ENCODE measurements at regions not wholly inside any gene's neighbourhood (a gene's known extent, or its start where the extent isn't known, plus 50 kb on each side); places are given as distances from the start of the nearest gene placed in this dataset.
"Not testable (repeated sequence)": the region's sequence is repeated elsewhere in the genome, so short reads cannot be mapped to it uniquely, and the experiment has no call there.

DNA sequence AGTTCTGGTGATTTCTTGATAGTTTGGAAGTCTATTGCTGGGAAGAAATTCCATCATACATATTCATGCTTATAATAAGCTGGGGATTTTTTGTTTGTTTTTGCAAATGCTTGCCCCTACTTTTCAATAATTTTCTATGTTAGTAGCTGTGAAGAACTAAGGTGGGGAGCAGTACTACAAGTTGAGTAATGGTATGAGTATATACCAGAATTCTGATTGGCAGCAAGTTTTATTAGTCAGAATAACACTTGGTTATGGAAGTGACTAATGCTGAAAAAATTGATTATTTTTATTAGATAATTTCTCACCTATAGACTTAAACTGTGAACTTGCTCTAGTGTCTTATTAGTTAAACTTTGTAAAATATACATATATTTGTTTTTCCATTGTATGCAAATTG lies 462.8 kb upstream of the EPHA6 start:
- TF ChIP-seq, protein P1, sequence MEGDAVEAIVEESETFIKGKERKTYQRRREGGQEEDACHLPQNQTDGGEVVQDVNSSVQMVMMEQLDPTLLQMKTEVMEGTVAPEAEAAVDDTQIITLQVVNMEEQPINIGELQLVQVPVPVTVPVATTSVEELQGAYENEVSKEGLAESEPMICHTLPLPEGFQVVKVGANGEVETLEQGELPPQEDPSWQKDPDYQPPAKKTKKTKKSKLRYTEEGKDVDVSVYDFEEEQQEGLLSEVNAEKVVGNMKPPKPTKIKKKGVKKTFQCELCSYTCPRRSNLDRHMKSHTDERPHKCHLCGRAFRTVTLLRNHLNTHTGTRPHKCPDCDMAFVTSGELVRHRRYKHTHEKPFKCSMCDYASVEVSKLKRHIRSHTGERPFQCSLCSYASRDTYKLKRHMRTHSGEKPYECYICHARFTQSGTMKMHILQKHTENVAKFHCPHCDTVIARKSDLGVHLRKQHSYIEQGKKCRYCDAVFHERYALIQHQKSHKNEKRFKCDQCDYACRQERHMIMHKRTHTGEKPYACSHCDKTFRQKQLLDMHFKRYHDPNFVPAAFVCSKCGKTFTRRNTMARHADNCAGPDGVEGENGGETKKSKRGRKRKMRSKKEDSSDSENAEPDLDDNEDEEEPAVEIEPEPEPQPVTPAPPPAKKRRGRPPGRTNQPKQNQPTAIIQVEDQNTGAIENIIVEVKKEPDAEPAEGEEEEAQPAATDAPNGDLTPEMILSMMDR (IDR thresholded peaks at IDR 0.05; ENCODE audit: extremely low read depth in 1 of 2, insufficient read depth in 1 of 2, low read depth in 1 of 2, low read length in 2 of 2) = not testable (repeated sequence)
- TF ChIP-seq POLR2A (IDR thresholded peaks at IDR 0.05; ENCODE audit: low read depth, low read length); POLR2AphosphoS5 (IDR thresholded peaks at IDR 0.05; ENCODE audit: insufficient read depth, low read depth, low read length); GATA2 (IDR thresholded peaks at IDR 0.05; ENCODE audit: insufficient read depth, insufficient read length, low read depth, low read length): not testable (repeated sequence)
- TF ChIP-seq, protein P2, sequence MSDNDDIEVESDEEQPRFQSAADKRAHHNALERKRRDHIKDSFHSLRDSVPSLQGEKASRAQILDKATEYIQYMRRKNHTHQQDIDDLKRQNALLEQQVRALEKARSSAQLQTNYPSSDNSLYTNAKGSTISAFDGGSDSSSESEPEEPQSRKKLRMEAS (IDR thresholded peaks at IDR 0.05; ENCODE audit: insufficient read depth, insufficient read length) = not testable (repeated sequence)
- peak; percentile 22 for TF ChIP-seq FOS (IDR thresholded peaks at IDR 0.05; ENCODE audit: borderline replicate concordance, insufficient read depth, low read length)

All from endothelial cell of umbilical vein (primary cell).